Gastroesophageal sphincter (tissue), 3 donors: ENCODE measurements at regions not wholly inside any gene's neighbourhood (a gene's known extent, or its start where the extent isn't known, plus 50 kb on each side); places are given as distances from the start of the nearest gene placed in this dataset.

Experiments
- EP300 ChIP-seq: sonication (generic); formaldehyde crosslinking; IDR thresholded peaks from one replicate; pipeline ENCODE4 v1.6.1; 2017; ENCODE audit warnings: antibody characterized with exemption, mild to moderate bottlenecking
- POLR2A ChIP-seq, 2 donors: fragments of 450-650 bp; IDR thresholded peaks; one replicate each; pipeline ENCODE4 v1.6.1; 2017; ENCODE audit warnings: antibody characterized with exemption in 2 of 2, mild to moderate bottlenecking in 2 of 2, moderate library complexity in 1 of 2
- POLR2AphosphoS5 ChIP-seq: sonication (generic); formaldehyde crosslinking; IDR thresholded peaks from one replicate; pipeline ENCODE4 v1.6.1; 2017; ENCODE audit warnings: antibody characterized with exemption
- TF ChIP-seq, protein P1 (sequence below), 4 experiments: fragments of 200-600 bp in 2 of 4; fragments of 450-650 bp in 2 of 4; sonication (generic) in 1 of 4; IDR thresholded peaks; one replicate each; pipeline ENCODE4 v1.5.1; 2017 to 2019; ENCODE audit warnings: antibody characterized with exemption in 4 of 4, mild to moderate bottlenecking in 2 of 4, moderate library complexity in 2 of 4

DNA sequence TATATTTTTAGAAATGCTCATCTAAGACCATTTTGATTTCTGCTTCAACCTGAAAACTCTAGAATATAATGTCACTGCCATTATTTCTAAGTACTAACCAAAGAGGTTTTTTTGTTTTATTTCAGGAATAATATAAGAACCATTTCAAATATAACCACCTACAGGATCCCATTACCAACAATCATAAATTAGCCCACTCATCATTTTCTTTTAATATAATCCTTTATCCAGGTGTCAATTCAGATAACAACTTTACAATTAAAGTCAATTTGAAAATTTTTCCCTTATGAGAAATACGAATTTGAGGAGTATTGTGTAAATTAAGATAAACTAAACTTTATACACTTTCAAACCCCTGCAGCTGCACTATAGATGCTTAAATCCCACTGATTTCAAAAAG is 1043.0 kb upstream of the CNTN5 start:
- TF ChIP-seq, protein P1, sequence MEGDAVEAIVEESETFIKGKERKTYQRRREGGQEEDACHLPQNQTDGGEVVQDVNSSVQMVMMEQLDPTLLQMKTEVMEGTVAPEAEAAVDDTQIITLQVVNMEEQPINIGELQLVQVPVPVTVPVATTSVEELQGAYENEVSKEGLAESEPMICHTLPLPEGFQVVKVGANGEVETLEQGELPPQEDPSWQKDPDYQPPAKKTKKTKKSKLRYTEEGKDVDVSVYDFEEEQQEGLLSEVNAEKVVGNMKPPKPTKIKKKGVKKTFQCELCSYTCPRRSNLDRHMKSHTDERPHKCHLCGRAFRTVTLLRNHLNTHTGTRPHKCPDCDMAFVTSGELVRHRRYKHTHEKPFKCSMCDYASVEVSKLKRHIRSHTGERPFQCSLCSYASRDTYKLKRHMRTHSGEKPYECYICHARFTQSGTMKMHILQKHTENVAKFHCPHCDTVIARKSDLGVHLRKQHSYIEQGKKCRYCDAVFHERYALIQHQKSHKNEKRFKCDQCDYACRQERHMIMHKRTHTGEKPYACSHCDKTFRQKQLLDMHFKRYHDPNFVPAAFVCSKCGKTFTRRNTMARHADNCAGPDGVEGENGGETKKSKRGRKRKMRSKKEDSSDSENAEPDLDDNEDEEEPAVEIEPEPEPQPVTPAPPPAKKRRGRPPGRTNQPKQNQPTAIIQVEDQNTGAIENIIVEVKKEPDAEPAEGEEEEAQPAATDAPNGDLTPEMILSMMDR (IDR thresholded peaks at IDR 0.05), result no peak
- no peak for TF ChIP-seq EP300
- TF ChIP-seq POLR2AphosphoS5, result no peak
- TF ChIP-seq POLR2A (IDR thresholded peaks at IDR 0.05), result no peak
